ENCODE measurements at regions not wholly inside any gene's neighbourhood (a gene's known extent, or its start where the extent isn't known, plus 50 kb on each side); places are given as distances from the start of the nearest gene placed in this dataset.

GRCh38 chr10:110394296-110394695, 89.6 kb upstream of the SMNDC1 start:
- WGBS, 10 experiments = 47 to 100% (median 100%) methylated on average over 1 to 4 of the region's 8 CpGs; no CpG with 5 or more reads in 6 of the 10 experiments
- H3K4me3 ChIP-seq = no peak overlapping the region
- in situ Hi-C loops (cut with MboI; ENCODE audit: low pct_unique_long_range_greater_than_20kb in 2 of 9, low sequenced_read_pairs in 9 of 9, unreplicated experiment in 9 of 9) = no loop called here
- ATAC-seq (replicated peaks in 6 of 8) = no peak
- no peak overlapping the region for H3K27ac ChIP-seq
- peaks cover 33 to 39% of the 10 kb centered on the region in 2 donors for H3K4me1 ChIP-seq (replicated peaks in 1 of 2)

GRCh38 chr10:110394898-110395297, 90.2 kb upstream of the SMNDC1 start:
- 92 to 100% (median 100%) methylated on average over 1 to 4 of the region's 6 CpGs; no CpG with 5 or more reads in 4 of the 10 experiments for WGBS, 10 experiments
- Histone ChIP-seq H3K4me3 (no peak overlapping the region), H3K27ac (no peak overlapping the region), H3K4me1 (replicated peaks in 1 of 2) (peaks cover 30 to 33% of the 10 kb centered on the region in 2 donors)
- ATAC-seq (replicated peaks in 6 of 8) = no peak
- in situ Hi-C loops (cut with MboI; ENCODE audit: low pct_unique_long_range_greater_than_20kb in 2 of 9, low sequenced_read_pairs in 9 of 9, unreplicated experiment in 9 of 9) = no loop called here

GRCh38 chr10:110395350-110396283, 90.9 kb upstream of the SMNDC1 start:
- in situ Hi-C loops (cut with MboI; ENCODE audit: low pct_unique_long_range_greater_than_20kb in 2 of 9, low sequenced_read_pairs in 9 of 9, unreplicated experiment in 9 of 9) = no loop called here
- Histone ChIP-seq H3K4me1 (replicated peaks in 1 of 2) (peaks cover 30 to 31% of the 10 kb centered on the region in 2 donors), H3K27ac (peak overlapping the region in 1 of 2 donors; percentile 32), H3K4me3 (no peak overlapping the region)
- 40 to 100% (median 84%) methylated on average over 1 to 9 of the region's 11 CpGs for WGBS, 10 experiments
- ATAC-seq (replicated peaks in 6 of 8) = peak in 3 of 8 experiments; percentile 5 to 11 (median 10)

- 100% methylated on average over 1 of the region's 1 CpG; no CpG with 5 or more reads in 5 of the 10 experiments for WGBS, 10 experiments
- H3K4me1 ChIP-seq (replicated peaks in 1 of 2) = peaks cover 30 to 31% of the 10 kb centered on the region in 2 donors
- in situ Hi-C loops (cut with MboI; ENCODE audit: low pct_unique_long_range_greater_than_20kb in 2 of 9, low sequenced_read_pairs in 9 of 9, unreplicated experiment in 9 of 9) = no loop called here
- no peak for ATAC-seq (replicated peaks in 6 of 8)
- no peak overlapping the region for H3K4me3 ChIP-seq
- no peak overlapping the region for H3K27ac ChIP-seq
Observed at GRCh38 chr10:110396284-110396651, 91.5 kb upstream of the SMNDC1 start.

- peaks cover 19 to 22% of the 10 kb centered on the region in 2 donors for H3K4me1 ChIP-seq (replicated peaks in 1 of 2)
- WGBS, 10 experiments = 67 to 100% (median 90%) methylated on average over 1 to 2 of the region's 3 CpGs; no CpG with 5 or more reads in 2 of the 10 experiments
- H3K27ac ChIP-seq = no peak overlapping the region
- ATAC-seq (replicated peaks in 6 of 8) = no peak
- H3K4me3 ChIP-seq = no peak overlapping the region
- in situ Hi-C loops (cut with MboI; ENCODE audit: low pct_unique_long_range_greater_than_20kb in 2 of 9, low sequenced_read_pairs in 9 of 9, unreplicated experiment in 9 of 9) = no loop called here
Observed at GRCh38 chr10:110397856-110398255, 93.1 kb upstream of the SMNDC1 start.

GRCh38 chr10:110398419-110399105, 93.8 kb upstream of the SMNDC1 start:
- Histone ChIP-seq H3K4me3 (no peak overlapping the region), H3K4me1 (replicated peaks in 1 of 2) (peaks cover 12 to 17% of the 10 kb centered on the region in 2 donors), H3K27ac (no peak overlapping the region)
- ATAC-seq (replicated peaks in 6 of 8) = peak; percentile 83 to 99 (median 97)
- in situ Hi-C loops (cut with MboI; ENCODE audit: low pct_unique_long_range_greater_than_20kb in 2 of 9, low sequenced_read_pairs in 9 of 9, unreplicated experiment in 9 of 9) = no loop called here
- 65 to 90% (median 68%) methylated on average over 2 to 5 of the region's 9 CpGs; no CpG with 5 or more reads in 6 of the 10 experiments for WGBS, 10 experiments

- in situ Hi-C loops (cut with MboI; ENCODE audit: low pct_unique_long_range_greater_than_20kb in 2 of 9, low sequenced_read_pairs in 9 of 9, unreplicated experiment in 9 of 9) = no loop called here
- Histone ChIP-seq H3K4me3 (no peak overlapping the region), H3K27ac (no peak overlapping the region), H3K4me1 (replicated peaks in 1 of 2) (peaks cover 10 to 17% of the 10 kb centered on the region in 2 donors)
- 7 to 100% (median 76%) methylated on average over 1 to 9 of the region's 9 CpGs; no CpG with 5 or more reads in 1 of the 10 experiments for WGBS, 10 experiments
- ATAC-seq (replicated peaks in 6 of 8) = peak in 3 of 8 experiments; percentile 41 to 69 (median 52)
Observed at GRCh38 chr10:110399106-110399964, 94.6 kb upstream of the SMNDC1 start.

GRCh38 chr10:110399965-110400933, 95.5 kb upstream of the SMNDC1 start:
- H3K4me3 ChIP-seq = no peak overlapping the region
- 76 to 100% (median 83%) methylated on average over 2 to 5 of the region's 7 CpGs for WGBS, 10 experiments
- no peak overlapping the region for H3K27ac ChIP-seq
- in situ Hi-C loops (cut with MboI; ENCODE audit: low pct_unique_long_range_greater_than_20kb in 2 of 9, low sequenced_read_pairs in 9 of 9, unreplicated experiment in 9 of 9) = no loop called here
- no peak for ATAC-seq (replicated peaks in 6 of 8)
- H3K4me1 ChIP-seq (replicated peaks in 1 of 2) = peaks cover 10 to 17% of the 10 kb centered on the region in 2 donors

GRCh38 chr10:110401401-110402076, 96.2 kb upstream of the DUSP5 start:
- no peak for ATAC-seq (replicated peaks in 6 of 8)
- WGBS, 10 experiments = 67 to 100% (median 92%) methylated on average over 1 to 3 of the region's 3 CpGs; no CpG with 5 or more reads in 5 of the 10 experiments
- Histone ChIP-seq H3K4me3 (no peak overlapping the region), H3K4me1 (replicated peaks in 1 of 2) (peaks cover 10 to 13% of the 10 kb centered on the region in 2 donors), H3K27ac (no peak overlapping the region)
- in situ Hi-C loops (cut with MboI; ENCODE audit: low pct_unique_long_range_greater_than_20kb in 2 of 9, low sequenced_read_pairs in 9 of 9, unreplicated experiment in 9 of 9) = no loop called here

GRCh38 chr10:110402077-110402416, 95.7 kb upstream of the DUSP5 start:
- no peak overlapping the region for H3K4me3 ChIP-seq
- ATAC-seq (replicated peaks in 6 of 8) = no peak
- no peak overlapping the region for H3K27ac ChIP-seq
- WGBS, 10 experiments = 63 to 100% (median 86%) methylated on average over 1 to 4 of the region's 8 CpGs; no CpG with 5 or more reads in 1 of the 10 experiments
- peaks cover 10 to 13% of the 10 kb centered on the region in 2 donors for H3K4me1 ChIP-seq (replicated peaks in 1 of 2)
- in situ Hi-C loops (cut with MboI; ENCODE audit: low pct_unique_long_range_greater_than_20kb in 2 of 9, low sequenced_read_pairs in 9 of 9, unreplicated experiment in 9 of 9) = no loop called here

GRCh38 chr10:110403593-110403992, 94.1 kb upstream of the DUSP5 start:
- 80 to 100% (median 87%) methylated on average over 2 to 8 of the region's 9 CpGs; no CpG with 5 or more reads in 4 of the 10 experiments for WGBS, 10 experiments
- Histone ChIP-seq H3K4me1 (replicated peaks in 1 of 2) (peaks cover 5 to 11% of the 10 kb centered on the region in 2 donors), H3K4me3 (no peak overlapping the region), H3K27ac (no peak overlapping the region)
- ATAC-seq (replicated peaks in 6 of 8) = no peak
- in situ Hi-C loops (cut with MboI; ENCODE audit: low pct_unique_long_range_greater_than_20kb in 2 of 9, low sequenced_read_pairs in 9 of 9, unreplicated experiment in 9 of 9) = no loop called here
